Adrenal gland (tissue), 9 donors: ENCODE measurements at regions not wholly inside any gene's neighbourhood (a gene's known extent, or its start where the extent isn't known, plus 50 kb on each side); places are given as distances from the start of the nearest gene placed in this dataset.
A peak's percentile ranks its signal among the peaks of the same experiment; 100 is the strongest.

Source experiments
- DNase-seq, 7 donors: peaks; one replicate each; pipeline ENCODE4 v3.0.0-alpha.2; 2019 to 2020
- H3K27ac ChIP-seq, 5 donors: fragments of 200-600 bp; sonication (generic) in 4 of 5; 1 replicate in 3 of 5; 2 replicates in 2 of 5; pipeline versions ENCODE4 v1.5.1 to v1.8.0; 2016 to 2020; ENCODE audit warnings: mild to moderate bottlenecking in 1 of 5
- H3K27me3 ChIP-seq: fragments of 200-600 bp; 2 replicates; pipeline ENCODE4 v1.8.0; 2021
- H3K36me3 ChIP-seq, 2 donors: fragments of 200-600 bp; replicated peaks in 1 of 2; 1 replicate in 1 of 2; 2 replicates in 1 of 2; pipeline versions ENCODE4 v1.5.1 to v1.8.0; 2018 to 2022
- H3K4me1 ChIP-seq, 2 donors: fragments of 200-600 bp; replicated peaks in 1 of 2; 1 replicate in 1 of 2; 2 replicates in 1 of 2; pipeline versions ENCODE4 v1.5.1 to v1.8.0; 2018 to 2021
- H3K4me3 ChIP-seq, 4 donors: fragments of 200-600 bp; sonication (generic) in 3 of 4; one replicate each; pipeline ENCODE4 v1.5.1; 2016 to 2018
- H3K9me3 ChIP-seq, 3 donors: fragments of 200-600 bp; sonication (generic) in 1 of 3; replicated peaks in 1 of 3; 1 replicate in 2 of 3; 2 replicates in 1 of 3; pipeline versions ENCODE4 v1.5.1 to v1.8.0; 2016 to 2021
- CTCF ChIP-seq, 6 experiments: fragments of 450-650 bp in 4 of 6; fragments of 200-600 bp in 2 of 6; sonication (generic) in 1 of 6; IDR thresholded peaks; 1 replicate in 5 of 6; 2 replicates in 1 of 6; pipeline versions ENCODE4 v1.5.1 to v1.8.0; 2016 to 2021; ENCODE audit warnings: antibody characterized with exemption in 6 of 6, mild to moderate bottlenecking in 2 of 6, moderate library complexity in 1 of 6
- POLR2A ChIP-seq, 2 donors: fragments of 450-650 bp; IDR thresholded peaks; one replicate each; pipeline ENCODE4 v1.6.1; 2017; ENCODE audit warnings: antibody characterized with exemption in 2 of 2, mild to moderate bottlenecking in 2 of 2, moderate library complexity in 1 of 2
- WGBS, 4 donors: extraction: QIAGEN DNeasy Blood & Tissue Kit in 2 of 4; methylation state at CpG; one replicate each; pipeline versions ENCODE4 v1.1.5 to v1.1.7; 2013 to 2017; 5-methylcytosine and 5-hydroxymethylcytosine counted together
- intact Hi-C, 2 donors: fragments of 100-400 bp; cut with DNase I; formaldehyde crosslinking; loops; one replicate each; pipeline versions ENCODE4 v1.14.1 to v1.15.0; 2022 to 2023
- donor health status: healthy with polysubstance abuse.
- donor health status: Bipolar disorder and iron deficiency.
- donor health status: DM: yes; HTN: yes; CAD: no.
- donor health status: DM: no; HTN: no; CAD: no.
- donor health status: DM: no; HTN: no; CAD: no.

DNA sequence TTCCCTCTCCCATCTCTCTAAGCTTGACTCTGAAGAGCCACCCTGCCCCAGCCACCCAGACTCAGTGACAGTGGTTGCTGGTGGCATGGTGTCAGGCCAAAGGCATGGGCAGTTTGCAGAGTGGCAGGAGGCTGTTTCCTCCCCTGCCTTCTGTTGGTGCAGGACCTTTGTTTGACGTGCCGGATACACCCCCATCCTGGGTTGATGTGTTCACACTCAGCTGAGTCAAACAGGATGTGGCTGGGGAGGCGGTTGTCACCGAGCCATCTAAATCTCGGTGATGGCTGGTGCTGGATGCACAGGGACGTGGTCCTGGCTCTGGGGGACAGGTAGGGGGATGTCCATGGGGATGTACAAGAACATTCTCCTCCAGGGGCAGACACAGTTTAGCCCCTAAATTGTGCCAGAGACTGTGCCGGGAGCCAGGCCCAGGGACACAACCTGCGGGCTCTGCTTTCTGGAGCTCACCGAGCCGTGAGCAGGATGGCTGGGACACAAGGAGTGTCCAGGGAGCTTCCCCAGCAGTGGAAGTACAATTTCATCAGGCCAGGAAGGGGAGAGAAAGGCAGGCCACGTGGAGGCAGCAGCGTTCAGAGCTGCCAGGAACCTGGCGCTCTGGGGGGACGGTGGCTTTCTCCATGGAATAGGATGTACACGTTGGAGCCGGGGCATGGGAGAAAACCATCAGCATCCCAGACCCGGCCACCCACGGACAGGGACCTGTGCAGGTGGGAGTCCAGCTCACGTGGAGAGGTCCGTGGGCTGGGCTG, 264.2 kb downstream of the SEC14L1 start:
- H3K27me3 ChIP-seq, result no peaks in the 10 kb centered on the region
- H3K4me3 ChIP-seq, result no peak overlapping the region
- TF ChIP-seq POLR2A (IDR thresholded peaks at IDR 0.05), result no peak
- no peak for TF ChIP-seq CTCF (IDR thresholded peaks at IDR 0.05)
- peak in 5 of 7 donors; percentile 63 to 83 (median 66) for DNase-seq
- peaks cover 0 to 20% of the 10 kb centered on the region in 2 donors for H3K36me3 ChIP-seq
- peak overlapping the region in 2 of 5 donors; percentile 48 to 82 for H3K27ac ChIP-seq
- 59 to 69% (median 61%) methylated on average over 14 to 20 of the region's 20 CpGs for WGBS, 4 donors
- intact Hi-C loops, result no loop called here
- H3K9me3 ChIP-seq, result no peaks in the 10 kb centered on the region
- H3K4me1 ChIP-seq, result peaks cover 8 to 71% of the 10 kb centered on the region in 2 donors

GRCh38 chr17:77405867-77406732, 265.3 kb downstream of the SEC14L1 start:
- no peak for DNase-seq
- peak overlapping the region in 2 of 5 donors; percentile 48 to 82 for H3K27ac ChIP-seq
- 65 to 80% (median 77%) methylated on average over 6 to 11 of the region's 11 CpGs for WGBS, 4 donors
- no peaks in the 10 kb centered on the region for H3K9me3 ChIP-seq
- no peak for TF ChIP-seq CTCF (IDR thresholded peaks at IDR 0.05)
- TF ChIP-seq POLR2A (IDR thresholded peaks at IDR 0.05), result no peak
- peaks cover 9 to 68% of the 10 kb centered on the region in 2 donors for H3K4me1 ChIP-seq
- H3K36me3 ChIP-seq, result peaks cover 0 to 20% of the 10 kb centered on the region in 2 donors
- intact Hi-C loops, result no loop called here
- no peak overlapping the region for H3K4me3 ChIP-seq
- H3K27me3 ChIP-seq, result no peaks in the 10 kb centered on the region

GRCh38 chr17:77407321-77408277, 266.8 kb downstream of the SEC14L1 start:
- H3K4me1 ChIP-seq, result peaks cover 9 to 75% of the 10 kb centered on the region in 2 donors

More at GRCh38 chr17:77407321-77408277, 266.8 kb downstream of the SEC14L1 start:
- DNase-seq, result no peak
- Histone ChIP-seq H3K4me3 (no peak overlapping the region), H3K27ac (peak overlapping the region in 3 of 5 donors; percentile 37 to 83 (median 44)), H3K9me3 (no peaks in the 10 kb centered on the region), H3K36me3 (peaks cover 0 to 12% of the 10 kb centered on the region in 2 donors), H3K27me3 (no peaks in the 10 kb centered on the region)
- intact Hi-C loops, result no loop called here
- WGBS, 4 donors, result 81 to 85% (median 84%) methylated on average over 5 to 11 of the region's 11 CpGs
- TF ChIP-seq CTCF (IDR thresholded peaks at IDR 0.05), result no peak
- no peak for TF ChIP-seq POLR2A (IDR thresholded peaks at IDR 0.05)
